GM21619 (cell line): ENCODE measurements at regions not wholly inside any gene's neighbourhood (a gene's known extent, or its start where the extent isn't known, plus 50 kb on each side); places are given as distances from the start of the nearest gene placed in this dataset.
A peak's percentile ranks its signal among the peaks of the same experiment; 100 is the strongest.

Source experiments
- ATAC-seq: cut with Tn5 transposase; IDR thresholded peaks from one replicate; pipeline ENCODE4 v1.9.1; 2021; ENCODE audit not compliant: unreplicated experiment

- no peak for ATAC-seq
These were observed 74.2 kb upstream of the ZPBP start for GRCh38 chr7:50166997-50167965.

GRCh38 chr7:50164559-50165170, 71.6 kb upstream of the ZPBP start:
- no peak for ATAC-seq

DNA sequence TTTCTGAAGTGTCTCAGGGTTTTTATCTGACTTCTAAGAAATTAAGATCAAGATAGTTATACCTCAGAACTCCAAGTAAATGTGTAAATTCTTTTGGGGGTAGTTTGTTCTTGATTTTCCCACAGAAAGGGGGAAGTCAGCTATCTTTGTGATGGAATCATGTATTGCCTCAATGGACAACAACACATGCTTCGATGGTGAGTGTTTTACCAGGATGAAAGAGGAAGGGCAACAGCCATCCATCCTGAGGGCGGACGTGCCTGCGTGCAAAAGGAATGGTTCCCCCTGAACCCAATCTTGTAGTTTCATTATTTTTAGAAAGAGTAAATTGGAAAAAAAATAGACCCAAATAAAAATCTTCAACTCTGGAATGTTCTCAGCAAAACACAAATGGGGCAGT, 67.2 kb upstream of the ZPBP start:
- no peak for ATAC-seq

- ATAC-seq, result no peak
These were observed 66.1 kb upstream of the ZPBP start for GRCh38 chr7:50159154-50159553.

GRCh38 chr7:50156706-50157105, 63.7 kb upstream of the ZPBP start:
- ATAC-seq, result no peak

GRCh38 chr7:50156163-50156562, 63.1 kb upstream of the ZPBP start:
- no peak for ATAC-seq

DNA sequence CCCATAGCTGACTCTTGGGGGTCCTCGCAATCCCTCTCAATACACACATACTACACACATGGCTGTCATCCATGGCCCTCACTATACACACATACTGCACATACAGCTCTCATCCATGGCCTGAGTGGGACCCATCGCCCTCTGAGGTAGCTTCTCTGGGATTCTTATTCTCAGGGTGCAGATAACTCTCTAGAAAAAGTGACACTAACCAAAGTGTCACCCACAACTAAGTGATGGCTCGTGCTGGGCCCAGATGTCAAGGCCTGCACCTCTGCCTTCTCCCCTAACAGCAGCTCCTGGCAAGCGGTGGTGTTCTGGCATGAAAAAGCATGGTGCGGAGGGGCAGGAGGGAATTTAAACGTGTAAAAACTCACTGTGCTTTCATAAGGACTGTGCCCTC, 62.7 kb upstream of the ZPBP start:
- no peak for ATAC-seq

DNA sequence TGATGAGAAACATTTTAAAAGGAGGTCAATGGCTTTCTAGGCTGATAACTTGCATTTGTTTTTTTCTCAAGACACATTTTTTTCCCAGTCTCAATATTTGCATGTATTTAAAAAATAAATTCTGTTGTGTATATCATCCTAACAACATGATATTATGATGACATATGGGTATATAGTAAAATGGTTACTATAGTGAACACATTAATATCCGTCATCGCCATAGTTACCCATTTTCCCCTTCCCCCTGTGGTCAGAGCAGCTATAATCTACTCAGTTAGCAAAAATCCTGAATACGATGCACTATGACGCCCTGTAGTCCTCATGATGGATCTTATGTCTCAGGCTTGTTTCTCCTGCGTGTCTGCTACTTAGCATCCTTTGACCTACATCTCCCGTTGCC, 60.9 kb upstream of the ZPBP start:
- ATAC-seq, result no peak

GRCh38 chr7:50153148-50153547, 60.1 kb upstream of the ZPBP start:
- peak; percentile 31 for ATAC-seq

- no peak for ATAC-seq
These were observed 59.4 kb upstream of the ZPBP start for GRCh38 chr7:50152486-50152885.

- ATAC-seq, result no peak
These were observed 58.6 kb upstream of the ZPBP start for GRCh38 chr7:50151661-50152060.

- no peak for ATAC-seq
These were observed 58.0 kb upstream of the ZPBP start for GRCh38 chr7:50151001-50151400.

DNA sequence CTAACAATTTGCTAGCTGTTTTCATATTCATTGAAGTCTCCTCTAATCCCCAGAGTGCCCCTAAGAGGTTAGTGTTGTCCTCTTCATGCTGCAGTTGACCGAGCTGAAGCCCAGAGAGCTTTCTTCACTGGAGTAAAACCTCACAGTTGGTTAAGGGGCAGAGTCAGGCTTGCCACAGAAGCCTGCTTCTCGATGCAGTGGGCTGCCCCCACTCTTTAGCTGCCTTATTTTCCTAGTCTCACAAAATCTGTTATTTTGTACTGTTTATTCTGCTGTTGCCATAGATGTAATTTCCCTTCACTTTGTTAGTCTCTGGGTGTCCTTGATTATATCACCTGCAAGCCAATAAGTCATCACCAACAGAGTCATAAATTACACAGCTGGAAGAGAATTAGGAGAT, 56.3 kb upstream of the ZPBP start:
- no peak for ATAC-seq

DNA sequence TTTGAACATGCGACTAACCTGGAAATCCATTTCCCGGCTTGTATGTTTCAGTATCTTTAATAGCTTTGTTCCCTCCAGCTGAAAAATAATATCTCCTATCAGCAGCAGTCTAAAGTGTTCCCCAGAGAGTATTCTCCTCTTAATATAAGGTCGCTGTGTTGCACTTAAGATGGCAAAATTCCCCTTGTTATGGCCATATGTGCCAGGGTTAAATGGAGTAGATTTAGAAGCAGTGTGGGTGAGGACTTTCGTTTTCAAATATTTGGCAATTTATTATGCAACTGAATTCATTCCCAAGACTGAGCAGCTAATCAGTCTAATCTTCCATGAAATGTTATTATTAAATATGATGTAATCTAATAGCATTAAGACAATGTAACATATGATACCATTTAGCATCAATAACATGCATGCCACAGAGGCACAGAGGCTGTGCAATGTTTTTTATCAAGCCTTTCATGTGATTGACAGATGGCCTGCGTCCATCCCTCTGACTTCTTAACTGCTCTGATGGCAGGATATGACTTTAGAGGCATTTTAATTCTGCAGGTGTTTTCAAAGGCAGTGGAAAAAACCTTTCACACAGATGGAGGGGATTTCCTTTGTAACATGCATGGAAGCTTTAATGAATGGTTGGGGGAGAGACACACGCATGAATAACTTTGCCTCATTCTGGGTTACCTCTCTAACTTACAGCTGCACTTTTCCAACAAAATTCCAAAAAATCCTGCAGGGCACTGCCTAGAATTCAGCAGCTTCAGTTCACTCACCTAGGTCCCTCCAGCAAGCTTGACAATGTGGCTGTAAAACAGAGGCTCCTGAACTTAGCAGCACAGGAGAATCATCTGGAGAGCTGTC, 55.1 kb upstream of the ZPBP start:
- peak; percentile 42 for ATAC-seq

GRCh38 chr7:50146692-50147091, 53.6 kb upstream of the ZPBP start:
- ATAC-seq, result no peak

DNA sequence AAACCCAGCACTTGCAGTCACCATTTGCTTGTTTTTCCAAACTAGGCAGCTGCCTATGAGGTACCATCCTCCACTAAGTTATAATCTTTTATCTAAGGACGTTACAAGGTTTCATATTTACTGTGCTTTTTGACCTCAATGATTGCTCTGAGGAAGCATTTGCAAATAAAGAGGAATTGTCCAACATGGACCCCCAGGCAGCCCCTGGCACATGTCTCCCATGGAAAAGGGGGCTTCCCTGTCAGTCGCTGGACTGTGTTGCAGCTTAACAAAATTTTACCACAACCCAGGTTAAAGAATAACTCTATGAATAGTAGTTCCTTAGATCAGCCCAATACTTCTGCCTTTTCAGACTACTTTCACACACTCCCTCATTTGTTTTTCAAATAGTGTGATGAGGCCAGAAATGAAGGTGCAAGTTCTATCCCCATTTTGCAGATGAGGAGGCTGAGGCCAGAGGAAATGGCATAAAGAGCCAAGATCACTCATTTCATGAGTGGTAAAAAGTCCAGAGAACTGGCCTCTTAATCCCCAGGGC, 52.8 kb upstream of the ZPBP start:
- peak; percentile 62 for ATAC-seq

GRCh38 chr7:50145226-50145625, 52.2 kb upstream of the ZPBP start:
- ATAC-seq, result no peak
